ENCODE measurements at regions not wholly inside any gene's neighbourhood (a gene's known extent, or its start where the extent isn't known, plus 50 kb on each side); places are given as distances from the start of the nearest gene placed in this dataset.

GRCh38 chr2:120520454-120520853 is 174.5 kb downstream of the INHBB start:
- no peak for DNase-seq

- DNase-seq: no peak
Measured at GRCh38 chr2:120520929-120521912, 175.3 kb downstream of the INHBB start.

DNA sequence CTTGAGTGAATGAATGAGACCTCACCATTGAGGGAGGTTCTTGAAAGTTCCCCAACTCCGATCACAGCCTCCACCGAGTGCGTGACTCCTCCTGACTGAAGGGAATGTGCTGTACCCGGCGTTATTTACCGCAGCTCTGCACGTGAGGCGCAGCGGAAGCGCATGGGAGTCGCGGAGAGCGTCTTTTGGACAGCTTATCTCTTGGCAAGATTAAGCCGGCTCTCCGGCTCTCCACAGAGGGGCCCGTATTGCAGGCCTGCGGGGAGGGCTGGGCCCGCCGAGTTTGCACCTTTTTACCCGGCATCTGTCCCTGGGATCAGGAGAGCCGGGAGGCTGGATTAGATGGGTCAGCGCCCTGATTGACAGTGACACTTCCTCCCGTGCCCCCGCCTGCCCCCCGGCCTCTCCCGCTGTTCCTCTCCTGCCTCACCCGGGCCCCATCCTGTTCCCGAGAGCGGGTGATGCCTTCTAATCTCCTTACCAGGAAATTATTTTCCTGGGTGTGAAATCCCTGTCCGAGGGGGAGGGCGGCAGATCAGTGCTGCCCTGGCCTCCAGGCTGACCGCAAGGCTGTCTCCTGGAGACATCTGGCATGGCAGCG is 176.3 kb downstream of the INHBB start:
- no peak for DNase-seq

- no peak for DNase-seq
Measured at GRCh38 chr2:120523766-120524165, 177.8 kb downstream of the INHBB start.

- DNase-seq: no peak
Measured at GRCh38 chr2:120524174-120524573, 178.2 kb downstream of the INHBB start.

DNA sequence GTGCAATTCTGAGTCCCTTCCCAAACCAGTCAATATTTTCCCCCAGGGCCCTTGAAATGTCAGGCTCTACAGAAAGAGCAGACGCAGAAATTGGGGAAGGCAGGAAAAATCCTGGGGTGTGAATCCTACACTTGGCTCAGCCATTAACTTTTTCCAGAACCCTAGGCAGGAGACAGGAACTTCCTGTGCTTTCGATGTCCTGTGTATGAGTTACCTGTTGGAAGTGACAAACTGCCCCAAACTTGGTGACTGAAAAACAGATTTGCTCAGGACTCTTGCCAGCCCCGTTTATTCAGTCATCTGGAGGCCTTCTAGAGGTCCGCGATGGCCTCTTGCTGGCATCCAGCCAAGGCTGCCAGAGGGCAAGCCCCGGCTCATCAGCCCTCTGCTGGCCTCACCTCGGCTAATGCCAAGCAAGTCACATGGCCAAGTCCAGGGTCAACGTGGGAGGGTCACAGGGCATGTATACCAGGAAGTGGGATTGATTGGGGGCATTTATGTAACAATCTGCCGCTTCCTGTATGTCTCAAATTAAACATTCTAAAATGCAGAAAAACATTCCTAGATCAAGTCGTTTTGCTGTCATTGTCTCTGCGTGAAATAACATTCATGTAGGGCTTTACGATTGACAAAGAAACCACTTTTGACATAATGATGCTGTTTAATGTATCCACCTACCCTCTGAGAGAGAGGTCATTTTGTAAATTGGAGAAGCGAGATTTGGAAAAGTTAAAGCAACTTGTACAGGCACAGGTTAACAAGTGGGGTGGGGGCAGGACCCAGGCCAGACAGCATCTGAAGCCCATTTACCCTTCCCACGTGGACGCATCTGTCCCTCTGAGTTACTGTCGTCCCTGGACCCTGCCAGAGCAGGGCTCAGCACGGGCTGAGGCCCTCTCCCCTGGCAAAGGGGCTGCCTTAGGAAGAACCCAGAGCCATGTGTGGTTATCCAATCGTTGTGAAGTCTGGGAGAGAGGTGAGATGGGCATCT is 179.4 kb downstream of the INHBB start:
- DNase-seq: no peak

DNA sequence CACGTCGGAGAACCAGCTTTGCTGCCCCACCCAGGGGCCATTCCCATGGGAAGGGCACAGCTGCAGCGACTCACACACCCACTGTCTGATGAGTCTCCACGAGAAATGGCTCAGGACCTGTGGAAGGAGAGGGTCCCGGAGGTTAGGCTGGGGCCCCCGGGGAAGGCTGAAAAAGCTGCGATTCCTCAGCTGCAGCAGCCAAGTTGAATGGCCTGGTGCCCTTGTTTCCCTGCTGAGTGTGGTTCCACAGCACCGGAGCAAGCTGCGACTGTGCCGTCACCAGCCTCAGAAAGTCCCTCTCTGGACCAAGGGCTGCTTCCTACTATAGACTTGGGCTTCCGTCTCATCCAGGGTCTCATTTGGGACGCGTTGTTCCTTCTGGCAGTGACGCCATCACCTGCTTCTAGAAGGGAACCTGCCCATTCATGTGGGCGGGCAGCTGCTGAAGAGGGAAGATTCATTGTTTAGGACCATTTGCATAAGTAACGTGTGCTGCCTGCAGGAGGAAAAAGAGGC is 180.2 kb downstream of the INHBB start:
- no peak for DNase-seq

DNA sequence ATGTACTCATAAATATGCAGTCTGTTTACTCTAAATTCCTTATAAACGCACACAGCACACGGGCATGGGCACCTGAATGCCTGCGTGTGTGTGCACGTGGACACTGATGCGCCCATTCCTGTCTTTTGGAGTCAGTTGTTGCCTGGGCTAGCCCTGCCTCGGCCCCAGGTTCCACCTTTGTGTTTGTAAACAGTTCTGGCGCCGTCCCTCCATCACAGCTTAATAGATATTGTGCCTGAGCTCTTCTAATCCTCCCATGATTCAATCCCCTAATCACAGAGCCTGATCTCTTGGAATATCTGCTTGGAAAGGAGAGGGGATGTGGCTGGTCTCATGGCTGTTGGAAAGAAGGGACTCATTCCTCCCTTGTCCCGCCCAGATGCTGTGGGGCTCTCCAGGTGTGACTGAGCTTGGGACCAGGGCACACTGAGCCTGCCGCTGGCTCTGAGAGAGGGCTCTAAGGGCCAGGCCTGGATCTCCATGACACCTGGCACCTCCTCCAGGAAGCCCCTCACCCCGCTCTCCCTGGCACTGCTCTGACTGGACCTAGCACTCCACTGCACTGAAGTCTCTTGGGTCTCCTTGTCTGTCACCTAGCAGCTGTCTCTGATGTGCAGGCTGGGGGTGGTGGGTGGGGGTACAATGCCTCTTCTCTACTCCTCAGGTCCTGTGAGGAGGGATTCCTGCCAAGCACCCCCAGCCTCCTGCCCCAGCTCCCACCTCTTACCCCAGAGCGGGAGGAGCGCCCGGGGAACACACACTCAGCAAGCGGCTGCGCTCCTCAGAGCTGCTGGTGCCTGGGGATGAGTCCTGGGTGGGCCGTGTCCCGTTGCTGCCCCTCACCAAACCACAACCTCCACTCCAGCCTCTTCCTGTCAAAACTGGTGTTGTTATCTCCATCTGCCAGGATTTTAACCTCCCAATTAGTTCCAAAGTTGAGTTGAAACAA is 181.3 kb downstream of the INHBB start:
- no peak for DNase-seq

DNA sequence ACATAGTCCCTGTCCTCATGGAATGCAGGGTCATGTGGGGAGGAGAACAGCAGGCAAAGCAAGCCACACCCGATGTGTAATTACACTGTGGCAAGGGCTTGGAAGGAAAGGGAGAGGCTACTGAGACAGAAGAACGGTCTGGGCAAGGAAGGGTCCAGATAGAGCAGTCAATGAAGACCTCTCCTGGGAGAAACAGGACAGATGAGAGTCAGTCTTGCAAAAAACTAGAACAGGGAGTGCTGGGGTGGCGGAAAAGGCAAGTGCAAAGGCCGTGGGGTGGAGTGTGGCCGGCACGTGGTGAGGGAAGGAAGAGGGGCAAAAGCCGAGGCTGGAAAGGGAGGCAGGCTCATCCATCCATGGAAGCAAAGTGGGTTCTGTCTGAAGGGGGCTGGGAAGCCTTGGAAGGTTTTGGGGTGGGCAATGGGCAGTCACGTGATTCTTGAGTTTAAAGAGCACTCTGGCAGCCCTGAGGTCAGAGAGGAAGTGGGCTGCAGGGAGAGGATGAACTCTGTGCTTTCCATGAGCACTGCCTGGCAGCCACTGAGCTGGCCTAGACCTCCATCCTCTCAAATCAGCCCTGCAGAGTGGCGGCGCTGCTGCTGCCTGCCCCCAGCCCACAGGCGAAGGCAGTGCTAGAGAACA is 182.2 kb downstream of the INHBB start:
- no peak for DNase-seq

DNA sequence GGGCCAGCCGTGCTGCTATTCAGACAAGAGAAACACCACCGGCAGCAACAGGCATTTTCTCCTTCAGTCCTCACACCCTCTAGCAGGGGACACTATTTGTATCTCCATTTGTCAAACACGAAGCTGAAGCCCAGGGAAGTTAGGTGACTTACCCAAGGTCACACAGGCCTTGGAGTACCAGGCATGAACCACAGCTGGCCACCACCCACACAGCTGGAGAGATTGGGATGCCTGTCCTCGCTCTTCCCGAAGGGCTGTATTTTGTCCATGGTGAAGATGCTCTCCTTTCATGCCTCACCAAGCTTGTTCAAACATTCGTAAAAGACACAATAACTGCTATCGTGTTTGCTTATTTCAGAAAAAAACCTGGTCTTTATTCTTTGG is 182.7 kb downstream of the INHBB start:
- DNase-seq: no peak

- no peak for DNase-seq
Measured at GRCh38 chr2:120530781-120531180, 184.8 kb downstream of the INHBB start.

- DNase-seq: no peak
Measured at GRCh38 chr2:120531365-120531764, 185.4 kb downstream of the INHBB start.

DNA sequence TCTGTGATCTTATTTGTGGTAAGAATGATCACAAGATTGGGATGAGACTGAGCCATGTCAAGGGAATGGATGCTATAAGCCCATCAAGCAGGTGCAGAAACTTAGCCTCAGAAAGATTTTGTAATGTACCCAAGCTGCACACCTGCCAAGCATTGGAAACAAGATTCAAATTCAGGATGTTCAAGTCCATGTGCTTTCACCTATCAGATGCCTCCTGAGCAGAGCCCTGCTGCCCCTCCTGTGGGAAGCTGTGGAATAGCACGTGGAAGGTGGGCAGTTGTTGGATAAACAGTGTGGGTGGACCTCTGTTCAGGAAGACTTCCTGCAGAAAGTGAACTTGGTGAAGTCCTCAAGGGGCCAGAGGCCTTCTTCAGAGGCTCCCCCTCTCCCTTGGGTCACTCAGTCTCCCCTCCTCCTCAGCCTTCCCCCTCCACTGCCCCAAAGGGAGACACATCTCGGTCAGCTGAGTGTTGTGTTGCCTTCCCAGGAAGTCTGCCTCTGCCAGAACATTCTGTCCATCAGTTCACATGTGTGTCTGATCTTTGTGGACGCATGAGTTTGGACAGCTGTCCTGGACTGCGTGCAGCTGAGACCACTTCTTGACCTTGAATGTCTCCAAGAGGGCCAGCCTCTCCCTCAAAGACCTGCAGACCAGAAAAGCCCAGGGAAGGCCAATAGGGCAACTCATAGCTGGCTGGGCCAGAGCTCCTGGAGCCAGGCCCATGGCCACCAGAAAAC is 186.1 kb downstream of the INHBB start:
- no peak for DNase-seq

DNA sequence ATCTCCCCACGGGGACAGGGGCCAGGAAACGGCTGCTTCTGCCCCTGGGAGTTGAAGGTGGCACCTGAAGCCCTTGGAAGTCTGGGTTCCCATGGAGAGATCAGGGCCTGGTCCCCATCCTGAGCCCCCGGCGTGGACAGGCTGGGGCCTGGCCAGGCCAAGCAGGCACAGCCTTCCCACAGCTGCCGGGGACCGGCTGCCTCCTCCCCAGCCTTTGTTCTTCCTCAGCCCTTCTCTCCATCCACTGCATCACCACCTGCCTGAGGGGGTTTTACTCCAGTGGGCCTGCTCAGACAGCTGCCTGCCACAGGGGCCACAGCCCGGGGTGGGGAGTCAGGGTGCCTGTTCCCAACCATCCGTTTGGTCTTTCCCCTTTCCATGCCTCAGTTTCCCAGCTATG is 187.7 kb downstream of the INHBB start:
- DNase-seq: no peak

- DNase-seq: no peak
Measured at GRCh38 chr2:120534457-120534856, 188.5 kb downstream of the INHBB start.

DNA sequence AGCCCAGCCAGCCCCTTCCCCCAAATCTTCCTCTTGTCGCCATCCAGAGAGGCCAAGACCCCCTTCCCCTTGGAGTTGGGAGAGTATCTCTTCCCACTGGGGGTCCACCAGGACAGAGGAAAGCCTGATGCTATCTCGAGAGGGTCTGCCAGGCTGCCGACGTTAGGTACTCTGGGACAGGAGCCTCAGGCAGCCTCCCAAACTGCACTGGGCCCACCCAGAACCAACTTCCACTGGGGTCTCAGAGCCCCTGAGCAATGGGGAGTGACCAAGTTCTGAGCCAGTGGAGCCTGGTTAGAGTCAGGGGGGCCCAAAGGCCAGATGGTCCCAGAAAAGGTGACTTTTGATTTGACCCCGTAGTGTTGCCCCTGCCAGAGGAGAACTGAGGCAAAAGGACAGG is 189.1 kb downstream of the INHBB start:
- DNase-seq: no peak

GRCh38 chr2:120536141-120536540 is 190.2 kb downstream of the INHBB start:
- no peak for DNase-seq

DNA sequence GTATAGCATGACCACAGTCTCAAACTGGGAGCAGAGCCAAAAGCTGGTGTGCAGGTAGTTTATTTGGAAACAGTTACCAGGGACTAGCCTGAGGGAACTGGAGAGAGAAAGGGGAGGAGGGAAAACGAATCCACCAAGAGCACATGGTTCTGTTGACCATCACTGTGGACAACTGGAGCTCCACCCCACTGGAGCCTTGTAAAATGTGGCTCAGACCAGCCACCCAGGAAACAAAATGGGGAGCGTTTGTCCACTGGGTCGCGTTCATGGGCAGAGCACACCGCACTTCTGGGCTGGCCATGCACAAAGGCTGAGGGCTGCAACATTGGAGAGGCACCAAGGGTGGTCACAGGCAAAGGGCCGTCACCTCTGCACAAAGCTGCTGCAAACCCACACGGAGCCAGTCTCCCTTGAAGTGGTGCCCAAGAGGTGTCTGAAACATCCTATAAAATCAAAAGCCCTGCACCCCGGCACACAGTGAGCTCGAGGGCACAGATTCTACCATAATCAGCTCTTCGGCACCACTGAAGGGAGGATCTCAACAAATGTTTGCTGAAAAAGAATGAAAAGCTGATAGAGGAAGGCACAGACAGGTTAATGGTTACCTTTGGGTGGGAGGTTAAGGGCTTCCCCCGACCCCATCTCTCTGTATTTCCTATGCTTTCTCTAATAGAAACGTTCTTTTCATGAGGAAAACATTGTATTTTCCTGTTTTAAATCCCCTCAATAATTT is 192.9 kb downstream of the INHBB start:
- no peak for DNase-seq

- DNase-seq: no peak
Measured at GRCh38 chr2:120539424-120539936, 193.5 kb downstream of the INHBB start.
